ENCODE measurements at regions not wholly inside any gene's neighbourhood (a gene's known extent, or its start where the extent isn't known, plus 50 kb on each side); places are given as distances from the start of the nearest gene placed in this dataset.
A peak's percentile ranks its signal among the peaks of the same experiment; 100 is the strongest.

GRCh38 chr10:129413024-129413423 lies 54.0 kb upstream of the MGMT start:
- no peak overlapping the region for H3K27ac ChIP-seq
- no peak overlapping the region for H3K4me3 ChIP-seq
- H3K27me3 ChIP-seq, result no peaks in the 10 kb centered on the region
- intact Hi-C loops (cut with DNase I), result no loop called here
- H3K36me3 ChIP-seq, result no peaks in the 10 kb centered on the region
- DNase-seq (ENCODE audit: extremely low spot score in 2 of 2), result no peak
- no peak for TF ChIP-seq CTCF (IDR thresholded peaks at IDR 0.05)
- TF ChIP-seq POLR2AphosphoS5 (IDR thresholded peaks at IDR 0.05; ENCODE audit: insufficient read depth in 1 of 2, low read depth in 1 of 2), result no peak
- no peak for TF ChIP-seq POLR2A (IDR thresholded peaks at IDR 0.05)
- H3K9me3 ChIP-seq, result no peaks in the 10 kb centered on the region
- H3K4me1 ChIP-seq, result no peaks in the 10 kb centered on the region

DNA sequence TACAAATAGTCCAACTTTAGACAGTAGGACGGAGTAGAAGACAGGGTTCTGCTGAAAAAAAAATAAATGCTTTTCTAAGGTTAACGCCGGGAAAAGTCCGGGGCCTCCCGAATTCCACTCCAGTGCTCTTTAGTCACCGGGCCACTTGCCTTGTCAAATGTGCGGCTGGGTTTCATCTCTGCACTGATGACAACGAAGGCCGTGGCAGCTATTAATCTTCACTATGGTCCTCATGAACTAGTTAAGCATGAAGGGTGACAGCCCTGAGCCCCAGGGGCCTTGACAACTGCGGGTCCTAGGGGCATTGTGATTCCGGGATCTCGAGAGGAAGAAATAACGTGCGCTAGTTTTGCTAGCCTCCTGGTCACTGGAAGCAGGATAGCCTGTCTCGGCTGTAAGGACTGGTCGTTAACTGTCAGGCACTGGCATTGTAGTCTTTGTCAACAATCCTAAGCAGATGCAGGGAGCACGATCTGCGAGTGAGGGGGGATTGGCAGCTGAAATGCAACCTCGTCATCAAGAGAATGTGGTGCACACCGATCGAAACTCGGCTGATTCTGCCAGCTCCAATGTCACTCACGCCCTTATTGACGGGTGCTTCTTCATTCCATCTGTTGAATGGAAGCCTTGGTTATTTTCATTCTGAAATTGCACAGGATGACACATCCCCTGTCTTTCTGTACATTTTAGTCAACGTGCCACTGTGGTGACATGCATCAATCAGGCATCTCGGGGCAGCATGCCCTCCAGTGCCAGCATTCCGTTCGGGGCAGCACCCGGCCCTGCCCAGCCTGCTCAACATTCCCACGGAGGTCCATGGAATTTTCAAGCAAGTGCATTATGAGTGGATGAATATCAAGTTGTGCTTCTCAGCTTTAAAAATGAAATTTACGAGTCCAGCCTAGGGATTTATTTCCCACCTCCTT lies 51.6 kb upstream of the MGMT start:
- H3K27ac ChIP-seq, result no peak overlapping the region
- H3K36me3 ChIP-seq, result no peaks in the 10 kb centered on the region
- DNase-seq (ENCODE audit: extremely low spot score in 2 of 2), result no peak
- no peaks in the 10 kb centered on the region for H3K27me3 ChIP-seq
- H3K4me1 ChIP-seq, result no peaks in the 10 kb centered on the region
- no peak for TF ChIP-seq POLR2AphosphoS5 (IDR thresholded peaks at IDR 0.05; ENCODE audit: insufficient read depth in 1 of 2, low read depth in 1 of 2)
- no peak for TF ChIP-seq CTCF (IDR thresholded peaks at IDR 0.05)
- no peak for TF ChIP-seq POLR2A (IDR thresholded peaks at IDR 0.05)
- H3K4me3 ChIP-seq, result no peak overlapping the region
- intact Hi-C loops (cut with DNase I), result no loop called here
- H3K9me3 ChIP-seq, result no peaks in the 10 kb centered on the region

DNA sequence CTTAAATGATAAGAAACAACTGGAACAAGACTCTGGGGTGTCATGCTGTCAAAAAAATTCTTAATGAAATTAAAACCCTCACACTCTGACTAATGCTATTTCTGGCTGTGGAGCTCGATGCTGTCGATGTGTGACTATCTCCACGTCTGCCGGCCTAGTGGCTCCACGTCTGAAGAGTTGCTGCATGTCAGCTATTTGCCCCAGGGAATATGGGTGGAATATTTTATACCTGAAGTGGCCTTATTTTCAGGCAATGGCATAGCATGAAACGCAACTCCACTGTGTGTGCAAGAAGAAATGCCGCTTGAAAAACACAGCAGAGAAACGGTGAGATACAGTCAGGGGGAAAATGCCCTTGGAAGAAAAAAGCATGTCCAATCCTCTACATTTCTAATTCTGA lies 50.9 kb upstream of the MGMT start:
- H3K4me1 ChIP-seq, result no peaks in the 10 kb centered on the region
- no peaks in the 10 kb centered on the region for H3K36me3 ChIP-seq
- no peaks in the 10 kb centered on the region for H3K9me3 ChIP-seq
- DNase-seq (ENCODE audit: extremely low spot score in 2 of 2), result no peak
- intact Hi-C loops (cut with DNase I), result no loop called here
- H3K27me3 ChIP-seq, result no peaks in the 10 kb centered on the region
- no peak overlapping the region for H3K4me3 ChIP-seq
- H3K27ac ChIP-seq, result no peak overlapping the region
- TF ChIP-seq POLR2A (IDR thresholded peaks at IDR 0.05) (no peak), CTCF (IDR thresholded peaks at IDR 0.05) (no peak), POLR2AphosphoS5 (IDR thresholded peaks at IDR 0.05; ENCODE audit: insufficient read depth in 1 of 2, low read depth in 1 of 2) (no peak)

DNA sequence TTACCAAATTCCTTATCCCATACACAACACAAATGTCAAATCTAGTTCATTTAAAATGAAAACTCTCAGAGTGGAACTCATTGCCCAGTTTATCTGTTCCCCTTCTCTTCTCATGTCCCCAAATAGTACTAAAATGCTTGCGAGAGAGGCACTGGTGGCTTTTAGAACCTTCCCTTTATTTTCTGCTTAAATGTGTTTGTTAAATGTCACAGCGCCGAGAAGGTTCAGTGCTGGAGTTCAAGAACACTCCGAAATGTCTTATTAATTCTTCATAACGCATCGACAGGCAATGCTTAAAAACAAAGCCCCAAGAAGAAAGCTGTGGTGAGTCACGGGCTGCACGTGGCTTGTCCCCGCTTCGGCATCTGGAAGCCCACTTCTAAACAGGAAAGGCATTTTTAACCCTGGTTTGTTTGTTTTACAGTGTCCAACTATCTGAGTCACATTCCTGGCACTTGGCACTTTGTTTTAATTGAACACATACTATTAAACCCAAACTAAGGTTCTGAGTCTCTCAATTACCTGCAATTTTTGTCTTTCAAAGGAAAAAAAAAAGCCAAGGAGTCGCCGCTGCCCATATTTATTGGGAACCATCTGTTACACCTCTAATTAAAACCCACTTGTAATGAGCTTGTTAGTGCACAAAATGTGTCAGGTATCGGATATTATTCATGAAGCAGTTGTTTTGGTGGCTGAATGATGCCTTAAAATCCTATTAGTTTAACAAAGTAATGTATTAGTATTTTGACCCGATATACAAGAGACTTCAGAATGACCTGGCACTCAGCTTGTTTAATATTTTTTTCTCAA lies 49.9 kb upstream of the MGMT start:
- no peak overlapping the region for H3K27ac ChIP-seq
- H3K4me1 ChIP-seq, result no peaks in the 10 kb centered on the region

More for the DNA sequence above, 49.9 kb upstream of the MGMT start:
- Histone ChIP-seq H3K36me3 (no peaks in the 10 kb centered on the region), H3K27me3 (no peaks in the 10 kb centered on the region), H3K9me3 (no peaks in the 10 kb centered on the region), H3K4me3 (no peak overlapping the region)
- TF ChIP-seq CTCF (IDR thresholded peaks at IDR 0.05), result no peak
- TF ChIP-seq POLR2AphosphoS5 (IDR thresholded peaks at IDR 0.05; ENCODE audit: insufficient read depth in 1 of 2, low read depth in 1 of 2), result peak in 1 of 2 donors; percentile 42
- TF ChIP-seq POLR2A (IDR thresholded peaks at IDR 0.05), result no peak
- no peak for DNase-seq (ENCODE audit: extremely low spot score in 2 of 2)
- intact Hi-C loops (cut with DNase I), result no loop called here
